ENCODE measurements at regions not wholly inside any gene's neighbourhood (a gene's known extent, or its start where the extent isn't known, plus 50 kb on each side); places are given as distances from the start of the nearest gene placed in this dataset.

DNA sequence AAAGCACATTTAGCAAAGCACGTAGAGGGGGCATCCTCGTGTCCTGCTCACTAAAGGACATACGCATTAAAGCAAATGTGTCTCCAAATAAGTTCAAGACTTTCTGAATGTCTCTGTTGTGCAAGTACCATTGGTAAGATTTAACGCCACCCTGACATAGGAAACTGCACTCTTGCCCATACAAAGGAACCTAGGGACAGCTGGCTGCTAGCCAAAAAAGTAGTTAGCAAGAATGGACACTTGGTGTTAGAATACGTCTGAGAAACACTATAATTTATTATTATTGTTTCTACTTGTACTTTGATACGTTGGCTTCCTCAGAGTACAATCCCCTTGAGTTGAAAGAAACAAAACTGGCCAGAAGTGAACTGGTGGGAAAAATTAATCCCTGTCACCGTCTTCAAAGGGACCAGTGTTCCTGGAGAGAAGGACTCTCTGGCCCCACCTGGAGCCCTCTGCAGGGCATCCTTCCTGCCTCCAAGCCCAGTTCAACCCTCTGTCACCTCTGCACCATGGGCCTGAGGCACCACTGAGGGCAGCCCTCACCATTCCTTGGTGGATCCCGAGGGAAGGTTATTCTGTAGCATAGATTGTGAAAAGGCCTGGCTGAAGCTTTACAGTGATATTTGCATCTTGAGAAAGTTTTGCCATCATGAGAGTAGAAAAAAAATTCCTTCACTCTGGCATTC, 51.4 kb upstream of the APCDD1 start:
- Histone ChIP-seq H2AFZ (no peak overlapping the region), H3K4me3 (no peak overlapping the region), H3K36me3 (ENCODE audit: low read depth) (no peaks in the 10 kb centered on the region), H3K9me2 (ENCODE audit: insufficient read depth) (no peaks in the 10 kb centered on the region), H3K27me3 (ENCODE audit: insufficient read depth, low read depth) (no peaks in the 10 kb centered on the region), H3K4me1 (replicated peaks; ENCODE audit: insufficient read depth) (no peaks in the 10 kb centered on the region), H3K27ac (no peak overlapping the region), H3F3A (ENCODE audit: insufficient read depth, low read depth) (no peaks in the 10 kb centered on the region), H4K20me1 (ENCODE audit: insufficient read depth) (no peaks in the 10 kb centered on the region), H3K79me2 (ENCODE audit: low read depth) (no peaks in the 10 kb centered on the region), H3K9me3 (ENCODE audit: insufficient read depth, low read depth) (no peaks in the 10 kb centered on the region), H3K4me2 (no peak overlapping the region)
- BruUV-seq (replicated peaks): no TSS peak
- no peak for TF ChIP-seq EZH2 (IDR thresholded peaks at IDR 0.05; ENCODE audit: low read depth)
- DNase-seq: no peak
- POLR2A ChIA-PET (ENCODE audit: unreplicated experiment): no interaction called here
- intact Hi-C loops (cut with micrococcal nuclease; ENCODE audit: unreplicated experiment): no loop called here
- CTCF ChIA-PET: no interaction called here

DNA sequence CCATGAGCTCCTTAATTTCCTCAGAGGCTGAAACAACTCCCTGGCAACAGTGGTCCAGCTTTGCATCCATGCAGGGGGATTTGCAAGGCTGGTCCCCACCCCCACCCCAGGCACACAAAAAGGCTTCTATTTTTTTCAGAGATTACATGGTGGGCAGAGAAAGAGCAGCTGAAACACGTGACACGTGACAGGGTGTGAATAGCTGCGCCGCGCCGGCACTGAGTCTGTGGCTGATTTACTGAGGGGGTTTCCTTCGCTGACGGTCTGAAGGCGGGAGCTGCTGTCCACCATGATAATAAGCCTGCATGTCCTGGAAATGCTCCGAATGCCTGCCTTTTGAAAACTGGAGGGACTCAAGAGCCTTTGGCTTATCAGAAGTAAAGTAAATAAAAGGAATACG, 50.7 kb upstream of the APCDD1 start:
- Histone ChIP-seq H3K4me2 (no peak overlapping the region), H4K20me1 (ENCODE audit: insufficient read depth) (no peaks in the 10 kb centered on the region), H3K79me2 (ENCODE audit: low read depth) (no peaks in the 10 kb centered on the region), H2AFZ (no peak overlapping the region), H3K4me1 (replicated peaks; ENCODE audit: insufficient read depth) (no peaks in the 10 kb centered on the region), H3K4me3 (no peak overlapping the region), H3K36me3 (ENCODE audit: low read depth) (no peaks in the 10 kb centered on the region), H3K27ac (no peak overlapping the region), H3F3A (ENCODE audit: insufficient read depth, low read depth) (no peaks in the 10 kb centered on the region), H3K9me3 (ENCODE audit: insufficient read depth, low read depth) (no peaks in the 10 kb centered on the region), H3K27me3 (ENCODE audit: insufficient read depth, low read depth) (no peaks in the 10 kb centered on the region), H3K9me2 (ENCODE audit: insufficient read depth) (no peaks in the 10 kb centered on the region)
- TF ChIP-seq EZH2 (IDR thresholded peaks at IDR 0.05; ENCODE audit: low read depth): no peak
- TF ChIP-seq, protein P1, sequence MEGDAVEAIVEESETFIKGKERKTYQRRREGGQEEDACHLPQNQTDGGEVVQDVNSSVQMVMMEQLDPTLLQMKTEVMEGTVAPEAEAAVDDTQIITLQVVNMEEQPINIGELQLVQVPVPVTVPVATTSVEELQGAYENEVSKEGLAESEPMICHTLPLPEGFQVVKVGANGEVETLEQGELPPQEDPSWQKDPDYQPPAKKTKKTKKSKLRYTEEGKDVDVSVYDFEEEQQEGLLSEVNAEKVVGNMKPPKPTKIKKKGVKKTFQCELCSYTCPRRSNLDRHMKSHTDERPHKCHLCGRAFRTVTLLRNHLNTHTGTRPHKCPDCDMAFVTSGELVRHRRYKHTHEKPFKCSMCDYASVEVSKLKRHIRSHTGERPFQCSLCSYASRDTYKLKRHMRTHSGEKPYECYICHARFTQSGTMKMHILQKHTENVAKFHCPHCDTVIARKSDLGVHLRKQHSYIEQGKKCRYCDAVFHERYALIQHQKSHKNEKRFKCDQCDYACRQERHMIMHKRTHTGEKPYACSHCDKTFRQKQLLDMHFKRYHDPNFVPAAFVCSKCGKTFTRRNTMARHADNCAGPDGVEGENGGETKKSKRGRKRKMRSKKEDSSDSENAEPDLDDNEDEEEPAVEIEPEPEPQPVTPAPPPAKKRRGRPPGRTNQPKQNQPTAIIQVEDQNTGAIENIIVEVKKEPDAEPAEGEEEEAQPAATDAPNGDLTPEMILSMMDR (conservative IDR thresholded peaks at IDR 0.05): no peak
- ChIA-PET CTCF (no interaction called here), POLR2A (ENCODE audit: unreplicated experiment) (no interaction called here)
- DNase-seq: no peak
- no TSS peak for BruUV-seq (replicated peaks)
- intact Hi-C loops (cut with micrococcal nuclease; ENCODE audit: unreplicated experiment): no loop called here

DNA sequence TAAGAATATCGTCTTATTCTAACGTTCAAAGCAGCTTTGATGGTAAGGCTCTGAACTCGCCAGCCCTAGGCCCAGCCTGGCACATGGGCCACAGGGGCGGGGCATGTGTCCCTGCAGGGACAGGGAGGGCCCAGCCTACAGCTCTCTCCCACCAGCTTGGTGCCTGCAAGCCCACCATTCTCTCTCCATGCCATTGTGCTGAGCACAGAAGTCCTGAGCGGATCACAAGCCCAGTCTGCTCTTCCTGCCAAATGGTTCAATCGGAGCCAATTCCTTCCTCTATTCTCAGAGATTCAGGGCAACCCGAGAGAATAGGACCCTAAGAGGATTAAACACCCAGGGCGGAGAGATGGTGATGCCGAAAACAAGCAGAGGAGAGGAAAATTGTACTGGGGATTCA, 50.3 kb upstream of the APCDD1 start:
- Histone ChIP-seq H3K4me2 (no peak overlapping the region), H3K27me3 (ENCODE audit: insufficient read depth, low read depth) (no peaks in the 10 kb centered on the region), H3K27ac (no peak overlapping the region), H4K20me1 (ENCODE audit: insufficient read depth) (no peaks in the 10 kb centered on the region), H3K9me2 (ENCODE audit: insufficient read depth) (no peaks in the 10 kb centered on the region), H3K4me3 (no peak overlapping the region), H3F3A (ENCODE audit: insufficient read depth, low read depth) (no peaks in the 10 kb centered on the region), H3K79me2 (ENCODE audit: low read depth) (no peaks in the 10 kb centered on the region), H3K36me3 (ENCODE audit: low read depth) (no peaks in the 10 kb centered on the region), H3K9me3 (ENCODE audit: insufficient read depth, low read depth) (no peaks in the 10 kb centered on the region), H3K4me1 (replicated peaks; ENCODE audit: insufficient read depth) (no peaks in the 10 kb centered on the region), H2AFZ (no peak overlapping the region)
- intact Hi-C loops (cut with micrococcal nuclease; ENCODE audit: unreplicated experiment): no loop called here
- DNase-seq: no peak
- TF ChIP-seq, protein P1 (conservative IDR thresholded peaks at IDR 0.05): no peak
- no peak for TF ChIP-seq EZH2 (IDR thresholded peaks at IDR 0.05; ENCODE audit: low read depth)
- ChIA-PET POLR2A (ENCODE audit: unreplicated experiment) (no interaction called here), CTCF (no interaction called here)
- no TSS peak for BruUV-seq (replicated peaks)
